Testis (tissue), 2 donors: ENCODE measurements at regions not wholly inside any gene's neighbourhood (a gene's known extent, or its start where the extent isn't known, plus 50 kb on each side); places are given as distances from the start of the nearest gene placed in this dataset.

Experiments used
- CTCF ChIP-seq, 3 experiments: fragments of 450-650 bp in 2 of 3; fragments of 200-600 bp in 1 of 3; sonication (generic) in 1 of 3; IDR thresholded peaks; one replicate each; pipeline ENCODE4 v1.5.1; 2016 to 2019; ENCODE audit warnings: antibody characterized with exemption in 3 of 3, mild to moderate bottlenecking in 2 of 3, moderate library complexity in 1 of 3
- POLR2A ChIP-seq: fragments of 450-650 bp; IDR thresholded peaks from one replicate; pipeline ENCODE4 v1.6.1; 2017; ENCODE audit warnings: antibody characterized with exemption, mild to moderate bottlenecking, moderate library complexity

- TF ChIP-seq CTCF (IDR thresholded peaks at IDR 0.05): no peak
- no peak for TF ChIP-seq POLR2A
These were observed 156.9 kb upstream of the RASGRP1 start for GRCh38 chr15:38721568-38721945.
